IPS-NIHi11 (cell line): ENCODE measurements at regions not wholly inside any gene's neighbourhood (a gene's known extent, or its start where the extent isn't known, plus 50 kb on each side); places are given as distances from the start of the nearest gene placed in this dataset.
"Not testable (repeated sequence)": the region's sequence is repeated elsewhere in the genome, so short reads cannot be mapped to it uniquely, and the experiment has no call there.

Experiments
- DNase-seq: peaks from one replicate; pipeline ENCODE4 v3.0.0; 2012; ENCODE audit warnings: mixed read lengths, low spot score

GRCh38 chr6:141780296-141780695 lies 352.4 kb upstream of the GJE1 start:
- no peak for DNase-seq

DNA sequence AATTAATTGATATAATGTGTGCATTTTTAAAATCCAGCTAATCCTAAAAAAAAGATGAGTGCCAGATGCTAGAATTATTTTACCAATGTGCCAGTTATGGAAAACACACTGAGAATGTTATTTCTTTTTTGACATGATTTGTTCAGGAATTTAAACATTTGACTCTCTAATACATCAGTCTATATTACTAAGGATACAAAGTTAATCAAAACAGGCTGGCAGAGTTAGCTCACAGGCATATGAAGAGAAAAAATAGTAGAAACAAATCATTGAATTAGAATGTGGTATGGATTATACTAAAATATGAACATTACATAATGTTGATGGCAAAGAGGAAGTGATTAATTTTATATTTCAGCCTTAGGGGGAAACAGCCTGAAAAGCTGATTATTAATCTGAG lies 368.3 kb upstream of the GJE1 start:
- DNase-seq, result no peak

GRCh38 chr6:141758430-141758829 lies 374.3 kb upstream of the GJE1 start:
- no peak for DNase-seq

DNA sequence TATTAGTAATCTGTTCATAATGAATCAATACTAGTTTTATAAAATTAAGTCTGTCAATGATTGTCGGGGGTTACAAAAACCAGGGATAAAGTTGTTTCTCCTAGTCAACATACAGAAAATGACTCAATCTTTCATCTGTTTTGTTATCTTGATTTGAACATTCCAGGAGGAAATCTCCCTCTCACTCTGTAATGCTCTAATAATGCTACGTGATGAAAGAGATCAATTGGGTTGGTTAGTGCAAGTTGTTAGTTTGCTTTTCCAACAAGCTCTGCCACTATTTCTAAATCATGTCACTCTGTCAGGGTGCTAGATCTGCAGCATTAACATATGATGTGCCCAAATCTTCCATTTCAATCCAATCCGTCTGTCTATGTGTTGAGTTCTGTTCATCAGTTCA lies 379.5 kb upstream of the GJE1 start:
- no peak for DNase-seq

- no peak for DNase-seq
Observed at GRCh38 chr6:141752677-141753076, 380.0 kb upstream of the GJE1 start.

DNA sequence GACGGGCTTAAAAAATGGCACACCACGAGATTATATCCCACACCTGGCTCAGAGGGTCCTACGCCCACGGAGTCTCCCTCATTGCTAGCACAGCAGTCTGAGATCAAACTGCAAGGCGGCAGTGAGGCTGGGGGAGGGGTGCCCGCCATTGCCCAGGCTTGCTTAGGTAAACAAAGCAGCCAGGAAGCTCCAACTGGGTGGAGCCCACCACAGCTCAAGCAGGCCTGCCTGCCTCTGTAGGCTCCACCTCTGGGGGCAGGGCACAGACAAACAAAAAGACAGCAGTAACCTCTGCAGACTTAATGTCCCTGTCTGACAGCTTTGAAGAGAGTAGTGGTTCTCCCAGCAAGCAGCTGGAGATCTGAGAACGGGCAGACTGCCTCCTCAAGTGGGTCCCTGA lies 386.4 kb upstream of the GJE1 start:
- not testable (repeated sequence) for DNase-seq

DNA sequence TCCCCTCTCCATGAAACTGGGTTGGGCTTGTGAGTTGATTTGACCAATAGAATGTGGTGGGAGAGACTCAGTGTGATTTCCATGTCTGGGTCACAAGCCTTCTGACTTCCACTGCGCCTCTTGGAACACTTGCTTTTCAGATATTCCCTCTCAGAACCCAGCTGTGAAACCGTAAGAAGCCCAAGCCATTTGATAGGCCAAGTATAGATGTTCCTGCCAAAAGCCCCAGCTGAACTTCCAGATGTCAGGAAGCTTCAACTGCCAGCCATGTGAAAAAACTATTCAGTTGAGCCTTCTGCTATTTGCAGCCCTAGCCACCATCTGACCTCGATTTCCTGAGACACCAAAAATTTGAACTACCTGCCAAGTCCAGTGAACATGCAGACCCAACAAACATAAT lies 387.8 kb upstream of the GJE1 start:
- DNase-seq, result no peak

- no peak for DNase-seq
Observed at GRCh38 chr6:141744194-141744925, 388.4 kb upstream of the GJE1 start.

GRCh38 chr6:141736104-141736503 lies 396.6 kb upstream of the GJE1 start:
- no peak for DNase-seq

DNA sequence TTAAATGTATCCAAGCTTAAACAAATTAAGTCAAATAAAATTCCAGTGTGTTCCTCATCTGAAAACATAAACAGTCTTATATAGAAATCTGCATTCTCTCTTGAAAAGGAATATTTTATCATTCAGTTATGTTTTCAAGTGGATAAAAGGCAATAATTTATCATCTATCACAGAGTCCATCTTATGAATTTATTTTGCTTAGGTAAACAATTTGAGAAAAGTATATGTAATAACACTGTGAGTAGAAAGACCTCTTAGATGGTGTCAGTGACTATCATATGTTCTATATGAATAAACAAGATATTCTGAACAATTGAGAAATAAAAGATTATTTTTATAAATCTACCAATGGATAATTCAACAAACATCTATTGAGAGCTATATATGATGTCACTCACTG lies 397.6 kb upstream of the GJE1 start:
- DNase-seq, result no peak

DNA sequence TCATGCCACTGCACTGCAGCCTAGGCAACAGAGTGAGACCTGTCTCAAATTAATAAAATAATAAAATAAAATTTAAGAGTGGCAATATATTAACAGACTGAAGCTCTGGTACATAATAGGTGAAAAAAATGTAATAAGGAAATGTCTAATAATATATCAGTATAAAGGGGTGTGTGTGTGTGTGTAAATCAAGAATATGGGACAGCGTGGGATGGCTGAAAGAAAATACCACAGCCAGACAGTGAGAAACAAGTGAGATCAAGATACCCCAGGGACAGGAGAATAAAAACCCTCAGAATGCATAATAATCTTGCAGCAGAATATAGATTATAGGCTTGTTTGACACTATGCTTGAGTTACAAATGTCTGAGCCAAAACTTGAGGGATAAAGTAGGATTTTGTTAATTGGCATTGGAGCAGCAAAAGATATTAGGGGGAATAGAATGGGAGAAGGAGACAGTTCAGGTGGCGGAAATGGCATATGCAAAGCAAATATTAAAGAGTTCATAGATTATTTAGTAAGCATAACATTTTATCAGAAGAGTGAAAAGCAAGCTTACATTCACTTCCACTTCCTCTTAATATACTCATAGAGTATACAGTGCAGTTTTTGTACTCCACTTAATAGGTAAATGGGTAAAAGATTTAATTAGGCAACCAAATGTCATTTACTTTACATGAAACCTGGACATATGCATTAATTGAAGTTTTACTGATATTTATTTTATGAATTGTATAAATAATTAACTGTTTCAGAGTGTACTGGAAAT lies 398.5 kb upstream of the GJE1 start:
- no peak for DNase-seq

DNA sequence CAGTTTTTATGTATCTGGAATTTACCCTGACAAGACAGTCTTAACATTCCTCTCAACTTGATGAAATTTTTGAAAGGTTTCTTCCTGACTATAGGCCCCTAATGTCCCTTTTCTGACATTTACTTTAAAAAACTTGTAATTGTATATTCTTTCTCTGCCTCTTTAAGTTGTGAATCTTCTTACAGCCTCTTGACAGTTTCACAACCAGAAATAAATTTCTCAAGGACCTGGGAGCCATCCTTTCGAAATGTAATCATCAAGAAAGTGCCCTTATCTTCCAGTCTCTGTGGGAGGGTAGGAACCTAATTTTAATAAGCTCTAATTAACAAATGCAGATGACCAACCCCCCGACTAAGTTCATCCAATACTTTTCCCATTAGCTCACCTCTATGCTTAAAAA lies 403.6 kb upstream of the GJE1 start:
- DNase-seq, result no peak

- no peak for DNase-seq
Observed at GRCh38 chr6:141728330-141728729, 404.4 kb upstream of the GJE1 start.

- DNase-seq, result no peak
Observed at GRCh38 chr6:141726248-141726647, 406.5 kb upstream of the GJE1 start.

- no peak for DNase-seq
Observed at GRCh38 chr6:141724731-141725130, 408.0 kb upstream of the GJE1 start.

DNA sequence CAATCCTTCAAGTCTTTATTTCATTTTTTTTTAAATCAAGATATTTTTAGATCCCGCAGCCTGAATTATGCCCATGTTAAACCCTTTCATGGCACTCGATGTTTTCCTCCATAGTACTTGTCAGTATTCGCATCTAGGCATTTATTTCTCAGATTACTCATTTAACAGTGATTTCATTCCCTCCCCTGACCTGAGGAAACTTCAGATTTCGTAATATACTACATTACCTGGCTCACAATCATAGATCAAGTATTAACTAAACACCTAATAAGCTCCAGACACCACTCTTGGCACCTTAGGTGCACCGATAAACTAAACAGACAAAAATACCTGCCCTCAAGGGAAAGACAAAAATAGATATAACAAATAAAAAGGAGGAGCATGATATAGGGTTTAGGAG lies 413.2 kb upstream of the GJE1 start:
- no peak for DNase-seq

DNA sequence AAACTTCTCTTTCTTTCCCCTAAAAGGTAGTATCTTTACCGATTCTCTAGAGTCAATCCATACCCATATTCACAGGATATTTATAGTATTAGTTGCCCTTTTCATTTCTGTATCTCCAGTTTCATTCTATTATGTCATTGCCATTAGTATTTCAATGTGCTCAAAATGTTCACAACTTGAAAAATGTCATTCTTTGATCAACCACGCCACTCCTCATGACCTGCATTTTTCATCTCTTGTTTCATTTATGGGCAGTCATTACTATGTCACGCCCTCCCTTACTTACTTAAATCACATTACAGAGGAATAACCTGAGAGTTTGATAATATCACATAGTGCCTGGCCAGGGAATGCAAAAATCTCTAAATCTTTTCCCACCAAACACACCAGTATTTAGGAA lies 427.3 kb upstream of the GJE1 start:
- DNase-seq, result no peak

DNA sequence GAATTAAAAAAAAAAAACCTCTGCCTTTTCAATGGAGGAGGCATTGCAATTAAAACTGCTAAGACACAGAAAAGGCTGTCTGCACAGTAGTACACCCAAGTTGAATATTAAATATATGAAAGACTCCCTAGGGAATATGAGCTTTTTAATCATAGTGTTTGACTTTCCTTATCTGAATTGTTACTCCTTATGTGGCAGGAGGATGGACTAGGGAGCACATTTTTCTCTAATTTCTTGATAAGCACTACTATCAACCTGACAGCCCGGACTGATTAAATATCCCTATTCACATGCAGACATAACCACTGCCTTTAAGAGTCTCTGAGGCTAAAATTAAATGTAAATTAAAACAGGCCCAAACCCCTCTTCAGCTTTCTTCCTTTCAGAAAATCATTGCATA lies 428.6 kb upstream of the GJE1 start:
- no peak for DNase-seq

DNA sequence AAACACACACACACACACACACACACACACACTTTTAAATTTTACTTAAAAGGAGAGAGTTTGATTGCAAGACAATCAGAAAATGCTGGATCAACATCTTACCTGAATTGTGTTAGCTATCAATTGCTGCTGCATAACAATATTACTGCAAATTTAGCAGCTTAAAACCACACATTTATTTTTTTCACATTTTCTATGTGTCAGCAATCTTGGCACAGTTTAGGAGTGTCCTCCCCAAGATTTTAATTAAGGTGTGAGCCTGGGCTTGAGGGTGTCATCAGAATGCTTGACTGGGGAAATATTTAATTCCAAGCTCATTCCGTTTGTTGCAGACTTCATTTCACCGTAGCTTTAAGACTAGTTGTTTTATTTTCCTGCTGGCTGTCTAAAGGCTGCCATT lies 431.0 kb upstream of the GJE1 start:
- DNase-seq, result no peak

- DNase-seq, result no peak
Observed at GRCh38 chr6:141700819-141701218, 431.9 kb upstream of the GJE1 start.

- DNase-seq, result no peak
Observed at GRCh38 chr6:141688916-141689315, 443.8 kb upstream of the GJE1 start.

- DNase-seq, result no peak
Observed at GRCh38 chr6:141685416-141685815, 447.3 kb upstream of the GJE1 start.

GRCh38 chr6:141682391-141682790 lies 450.3 kb upstream of the GJE1 start:
- DNase-seq, result no peak
